Colonic mucosa (tissue), 4 donors: ENCODE measurements at regions not wholly inside any gene's neighbourhood (a gene's known extent, or its start where the extent isn't known, plus 50 kb on each side); places are given as distances from the start of the nearest gene placed in this dataset.
A peak's percentile ranks its signal among the peaks of the same experiment; 100 is the strongest.

Experiments used
- DNase-seq: peaks from one replicate; pipeline ENCODE4 v3.0.0-alpha.2; 2020
- H3K27ac ChIP-seq: fragments of 200-600 bp; one replicate; pipeline ENCODE4 v1.8.0; 2021
- H3K27me3 ChIP-seq: fragments of 200-600 bp; one replicate; pipeline ENCODE4 v1.8.0; 2021
- H3K36me3 ChIP-seq: fragments of 200-600 bp; one replicate; pipeline ENCODE4 v1.8.0; 2021
- H3K4me1 ChIP-seq: fragments of 200-600 bp; one replicate; pipeline ENCODE4 v1.8.0; 2021; ENCODE audit warnings: mild to moderate bottlenecking
- H3K4me3 ChIP-seq: fragments of 200-600 bp; one replicate; pipeline ENCODE4 v1.8.0; 2021
- H3K9ac ChIP-seq, 2 donors: one replicate each; pipeline ENCODE4 v1.7.0; 2013; ENCODE audit warnings: control low read depth in 2 of 2, low read depth in 2 of 2, low read length in 2 of 2
- H3K9me3 ChIP-seq: fragments of 200-600 bp; one replicate; pipeline ENCODE4 v1.8.0; 2021
- CTCF ChIP-seq: fragments of 200-600 bp; IDR thresholded peaks from one replicate; pipeline ENCODE4 v1.8.0; 2022; ENCODE audit warnings: antibody characterized with exemption, mild to moderate bottlenecking
- intact Hi-C: fragments of 100-400 bp; cut with DNase I; formaldehyde crosslinking; loops from one replicate; pipeline ENCODE4 v1.14.1; 2022
- donor health status: healthy.
- donor health status: DM: no; HTN: no; CAD: no.
- donor health status: DM: no; HTN: no; CAD: no.

GRCh38 chr4:41359422-41359775 lies 102.7 kb downstream of the UCHL1 start:
- Histone ChIP-seq H3K4me3 (no peak overlapping the region), H3K9me3 (no peaks in the 10 kb centered on the region), H3K27ac (no peak overlapping the region), H3K4me1 (no peaks in the 10 kb centered on the region), H3K36me3 (no peaks in the 10 kb centered on the region), H3K27me3 (no peaks in the 10 kb centered on the region), H3K9ac (no peak overlapping the region)
- intact Hi-C loops: no loop called here
- no peak for TF ChIP-seq CTCF
- no peak for DNase-seq

GRCh38 chr4:41359836-41360213 lies 103.1 kb downstream of the UCHL1 start:
- Histone ChIP-seq H3K4me3 (peak overlapping the region; percentile 71), H3K4me1 (no peaks in the 10 kb centered on the region), H3K36me3 (no peaks in the 10 kb centered on the region), H3K27me3 (no peaks in the 10 kb centered on the region), H3K9me3 (no peaks in the 10 kb centered on the region), H3K27ac (no peak overlapping the region), H3K9ac (no peak overlapping the region)
- intact Hi-C loops: loop anchor here (10.0 kb wide), 1 partner anchor 265 kb away; no protein-coding TSS in a partner anchor
- no peak for DNase-seq
- TF ChIP-seq CTCF: no peak

GRCh38 chr4:41360214-41360920 lies 103.6 kb downstream of the UCHL1 start:
- H3K4me1 ChIP-seq: no peaks in the 10 kb centered on the region
- H3K9ac ChIP-seq: peak overlapping the region; percentile 59 to 76

GRCh38 chr4:41360921-41361793 lies 104.4 kb downstream of the UCHL1 start:
- Histone ChIP-seq H3K27me3 (no peaks in the 10 kb centered on the region), H3K36me3 (no peaks in the 10 kb centered on the region), H3K27ac (peak overlapping the region; percentile 32), H3K9me3 (no peaks in the 10 kb centered on the region), H3K9ac (peak overlapping the region; percentile 59 to 76), H3K4me3 (peak overlapping the region; percentile 71), H3K4me1 (no peaks in the 10 kb centered on the region)
- TF ChIP-seq CTCF: no peak
- DNase-seq: peak; percentile 42
- intact Hi-C loops: loop anchor here (10.0 kb wide), 1 partner anchor 264 kb away; no protein-coding TSS in a partner anchor

More at GRCh38 chr4:41360214-41360920, 103.6 kb downstream of the UCHL1 start:
- peak overlapping the region; percentile 71 for H3K4me3 ChIP-seq
- no peaks in the 10 kb centered on the region for H3K27me3 ChIP-seq
- peak overlapping the region; percentile 32 for H3K27ac ChIP-seq
- peak; percentile 57 for DNase-seq
- no peaks in the 10 kb centered on the region for H3K36me3 ChIP-seq
- no peaks in the 10 kb centered on the region for H3K9me3 ChIP-seq
- intact Hi-C loops: loop anchor here (10.0 kb wide), 1 partner anchor 264 kb away; no protein-coding TSS in a partner anchor
- no peak for TF ChIP-seq CTCF

- H3K4me1 ChIP-seq: no peaks in the 10 kb centered on the region
- no peak for TF ChIP-seq CTCF
- DNase-seq: no peak
- H3K36me3 ChIP-seq: no peaks in the 10 kb centered on the region
- peak overlapping the region; percentile 71 for H3K4me3 ChIP-seq
- intact Hi-C loops: loop anchor here (10.0 kb wide), 1 partner anchor 263 kb away; no protein-coding TSS in a partner anchor
- no peaks in the 10 kb centered on the region for H3K27me3 ChIP-seq
- H3K27ac ChIP-seq: peak overlapping the region; percentile 12
- H3K9me3 ChIP-seq: no peaks in the 10 kb centered on the region
- peak overlapping the region; percentile 0 to 76 for H3K9ac ChIP-seq
These were observed 105.2 kb downstream of the UCHL1 start for GRCh38 chr4:41361794-41362526.
